ENCODE measurements at regions not wholly inside any gene's neighbourhood (a gene's known extent, or its start where the extent isn't known, plus 50 kb on each side); places are given as distances from the start of the nearest gene placed in this dataset.

DNA sequence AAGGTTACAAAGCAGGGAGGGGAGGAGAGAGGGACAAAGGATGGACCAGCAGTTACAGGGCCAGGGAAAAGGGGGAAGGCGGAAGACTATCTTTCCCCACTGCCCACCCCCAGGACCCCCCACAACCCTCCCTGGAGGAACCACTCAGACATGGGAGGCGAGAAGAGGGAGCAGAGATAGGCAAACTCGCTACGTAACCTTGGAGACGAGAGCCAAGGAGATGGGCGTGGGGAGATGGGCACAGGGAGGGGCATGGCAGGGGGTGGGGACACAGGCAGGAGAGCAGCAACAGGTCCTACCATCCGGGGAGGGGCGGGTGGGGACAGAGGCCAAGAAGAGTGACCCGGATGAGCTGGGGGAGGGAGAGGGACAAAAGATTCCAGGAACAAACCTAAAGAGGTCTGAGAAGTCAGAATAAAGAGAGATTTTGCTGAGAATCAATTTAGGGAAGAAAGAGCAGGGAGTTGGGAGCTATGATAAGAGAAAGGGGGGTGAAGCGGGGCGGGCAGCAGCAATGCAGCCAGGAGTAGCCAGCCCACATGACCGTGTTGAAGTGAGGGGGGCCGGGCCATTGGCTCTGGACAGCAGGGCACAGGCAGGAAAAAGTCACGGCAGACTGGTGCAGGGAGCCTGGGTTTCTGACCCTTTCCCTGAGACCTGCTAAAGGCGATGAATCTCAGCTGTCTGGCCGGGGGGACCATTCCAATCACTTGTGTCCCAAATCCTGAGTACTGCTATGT lies 128.4 kb downstream of the BUD13 start:
- no peak for DNase-seq (ENCODE audit: low read depth)
- no peak overlapping the region for H3K4me3 ChIP-seq (ENCODE audit: low read depth, low read length)
- TF ChIP-seq, protein P1, sequence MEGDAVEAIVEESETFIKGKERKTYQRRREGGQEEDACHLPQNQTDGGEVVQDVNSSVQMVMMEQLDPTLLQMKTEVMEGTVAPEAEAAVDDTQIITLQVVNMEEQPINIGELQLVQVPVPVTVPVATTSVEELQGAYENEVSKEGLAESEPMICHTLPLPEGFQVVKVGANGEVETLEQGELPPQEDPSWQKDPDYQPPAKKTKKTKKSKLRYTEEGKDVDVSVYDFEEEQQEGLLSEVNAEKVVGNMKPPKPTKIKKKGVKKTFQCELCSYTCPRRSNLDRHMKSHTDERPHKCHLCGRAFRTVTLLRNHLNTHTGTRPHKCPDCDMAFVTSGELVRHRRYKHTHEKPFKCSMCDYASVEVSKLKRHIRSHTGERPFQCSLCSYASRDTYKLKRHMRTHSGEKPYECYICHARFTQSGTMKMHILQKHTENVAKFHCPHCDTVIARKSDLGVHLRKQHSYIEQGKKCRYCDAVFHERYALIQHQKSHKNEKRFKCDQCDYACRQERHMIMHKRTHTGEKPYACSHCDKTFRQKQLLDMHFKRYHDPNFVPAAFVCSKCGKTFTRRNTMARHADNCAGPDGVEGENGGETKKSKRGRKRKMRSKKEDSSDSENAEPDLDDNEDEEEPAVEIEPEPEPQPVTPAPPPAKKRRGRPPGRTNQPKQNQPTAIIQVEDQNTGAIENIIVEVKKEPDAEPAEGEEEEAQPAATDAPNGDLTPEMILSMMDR (IDR thresholded peaks at IDR 0.05; ENCODE audit: insufficient read depth, low read depth, low read length) = no peak

DNA sequence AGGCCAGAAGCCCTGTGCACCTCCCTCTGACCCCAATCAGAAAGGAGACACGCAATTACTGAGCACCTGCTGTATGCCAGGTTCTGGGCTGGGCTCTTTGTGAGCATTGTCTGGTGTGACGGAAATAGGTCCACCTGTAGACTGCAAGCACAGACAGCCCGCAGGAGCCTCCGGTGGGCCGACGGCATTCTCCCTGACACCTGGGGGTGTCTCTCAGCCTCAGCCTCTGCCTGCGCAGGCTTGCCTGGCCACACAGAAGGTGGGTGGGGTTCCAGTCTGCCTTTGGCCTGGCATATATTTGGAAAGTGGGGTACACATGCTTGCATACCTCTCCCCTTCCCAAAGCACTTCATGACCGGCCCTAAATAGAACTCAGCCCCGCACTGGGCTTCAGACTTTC lies 129.3 kb downstream of the BUD13 start:
- TF ChIP-seq, protein P1 (IDR thresholded peaks at IDR 0.05; ENCODE audit: insufficient read depth, low read depth, low read length) = no peak
- DNase-seq (ENCODE audit: low read depth) = no peak
- H3K4me3 ChIP-seq (ENCODE audit: low read depth, low read length) = no peak overlapping the region

DNA sequence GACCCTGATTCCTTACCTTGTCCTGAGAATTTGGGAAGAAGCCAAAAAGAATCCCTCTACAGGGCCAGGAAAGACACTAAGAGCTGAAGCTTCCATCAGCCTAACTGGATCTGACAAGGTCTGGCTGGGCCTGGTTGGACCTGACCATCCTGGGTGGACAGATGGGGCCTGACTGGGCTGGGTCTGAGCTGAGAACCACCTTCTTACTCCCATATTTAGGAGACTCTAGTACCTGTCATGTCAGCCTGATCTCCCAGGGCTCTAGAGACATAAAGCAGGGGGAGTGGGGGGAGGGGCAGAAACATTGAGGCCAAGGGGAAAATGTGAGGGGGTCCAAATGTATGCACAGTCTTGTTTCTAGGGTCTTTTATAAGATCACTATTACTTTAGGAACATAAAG lies 129.9 kb downstream of the BUD13 start:
- TF ChIP-seq, protein P1 (IDR thresholded peaks at IDR 0.05; ENCODE audit: insufficient read depth, low read depth, low read length) = no peak
- no peak overlapping the region for H3K4me3 ChIP-seq (ENCODE audit: low read depth, low read length)
- DNase-seq (ENCODE audit: low read depth) = no peak

DNA sequence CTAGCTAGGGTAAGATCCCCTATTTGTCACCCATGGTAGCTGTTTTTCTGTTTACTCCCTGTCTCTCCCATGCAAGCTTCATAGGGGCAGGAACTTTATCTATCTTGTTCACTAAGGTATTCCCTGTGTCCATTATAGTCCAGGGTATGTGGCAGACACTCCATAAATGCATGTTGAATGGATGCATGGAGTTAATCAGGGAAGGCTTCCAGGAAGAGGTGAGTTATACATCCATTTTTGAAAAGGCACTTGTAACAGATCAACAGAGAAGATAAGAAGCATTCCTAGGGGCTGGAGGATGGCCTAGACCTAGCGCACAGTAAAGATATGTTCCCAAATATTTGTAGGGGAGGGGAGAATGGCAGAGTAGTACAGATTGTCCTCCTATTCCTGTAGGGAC lies 130.3 kb downstream of the BUD13 start:
- no peak overlapping the region for H3K4me3 ChIP-seq (ENCODE audit: low read depth, low read length)
- DNase-seq (ENCODE audit: low read depth) = no peak
- TF ChIP-seq, protein P1 (IDR thresholded peaks at IDR 0.05; ENCODE audit: insufficient read depth, low read depth, low read length) = no peak

DNA sequence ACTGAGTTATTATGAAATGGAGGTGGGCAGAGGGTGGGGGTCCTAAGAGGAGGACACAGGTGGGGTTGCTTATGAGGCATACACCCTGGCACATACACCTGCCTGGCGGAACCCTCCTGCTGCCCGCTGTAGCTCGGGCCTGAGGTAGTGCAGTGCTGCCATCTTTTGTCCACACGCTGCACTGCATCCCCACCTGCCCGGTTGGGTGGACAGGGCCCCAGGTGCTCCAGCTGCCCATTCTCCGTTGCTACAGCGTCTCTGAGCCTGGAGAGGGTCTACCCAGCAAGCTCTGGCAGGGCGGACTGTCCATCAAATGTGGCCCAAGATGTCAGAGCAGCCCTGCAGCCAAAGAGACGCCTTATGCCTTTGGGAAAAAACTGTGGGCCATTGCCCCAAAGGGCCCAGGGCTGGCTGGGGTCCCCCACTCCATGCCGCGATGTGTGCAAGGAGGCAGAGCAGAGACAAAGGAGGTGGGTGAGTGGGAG lies 131.2 kb downstream of the BUD13 start:
- H3K4me3 ChIP-seq (ENCODE audit: low read depth, low read length) = no peak overlapping the region
- TF ChIP-seq, protein P1 (IDR thresholded peaks at IDR 0.05; ENCODE audit: insufficient read depth, low read depth, low read length) = peak; percentile 60
- DNase-seq (ENCODE audit: low read depth) = peak; percentile 2

DNA sequence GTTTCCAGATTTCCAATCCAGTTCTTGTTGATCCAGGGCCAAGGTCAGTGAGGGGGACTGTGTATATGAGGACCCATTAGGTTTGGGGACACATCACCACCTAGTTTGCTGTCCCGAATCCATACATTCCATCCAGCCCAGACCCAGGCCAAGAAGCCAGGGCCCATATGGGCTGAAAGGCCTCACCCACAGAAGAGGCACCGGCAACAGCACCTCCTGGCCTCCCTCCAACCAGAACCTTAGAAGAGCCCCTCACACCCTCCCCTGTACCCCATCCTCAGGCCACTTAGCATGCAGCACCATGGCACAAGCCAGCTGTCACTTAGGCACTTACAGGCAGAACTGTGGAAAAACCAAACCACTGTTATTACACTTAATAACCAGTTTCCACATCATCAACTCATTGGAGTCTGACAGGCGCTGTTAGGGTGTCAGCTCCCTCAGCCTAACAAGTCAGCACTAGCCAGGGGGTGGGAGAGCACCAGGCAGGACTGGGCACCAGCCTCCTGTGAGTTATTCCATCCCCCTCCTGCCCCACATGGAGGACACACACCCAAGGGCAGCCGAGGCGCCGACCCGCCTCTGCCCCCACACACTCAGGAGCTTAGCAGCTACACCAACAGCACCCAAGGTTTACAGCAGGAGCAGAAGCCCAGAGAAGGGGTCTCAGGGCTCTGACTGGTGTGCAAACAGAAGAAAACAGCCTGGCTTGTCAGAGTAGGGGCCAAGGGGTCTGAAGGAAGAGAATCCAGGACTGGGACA lies 132.0 kb downstream of the BUD13 start:
- no peak for DNase-seq (ENCODE audit: low read depth)
- TF ChIP-seq, protein P1 (IDR thresholded peaks at IDR 0.05; ENCODE audit: insufficient read depth, low read depth, low read length) = no peak
- H3K4me3 ChIP-seq (ENCODE audit: low read depth, low read length) = no peak overlapping the region
